Thyroid gland (tissue), 4 donors: ENCODE measurements at regions not wholly inside any gene's neighbourhood (a gene's known extent, or its start where the extent isn't known, plus 50 kb on each side); places are given as distances from the start of the nearest gene placed in this dataset.
"Not testable (repeated sequence)": the region's sequence is repeated elsewhere in the genome, so short reads cannot be mapped to it uniquely, and the experiment has no call there.

Experiments used
- DNase-seq, 2 donors: peaks; one replicate each; pipeline ENCODE4 v3.0.0-alpha.2; 2019
- H3K27ac ChIP-seq, 3 donors: fragments of 200-600 bp; sonication (generic); 1 replicate in 2 of 3; 2 replicates in 1 of 3; pipeline ENCODE4 v1.5.1; 2016 to 2019; ENCODE audit warnings: mild to moderate bottlenecking in 1 of 3, moderate library complexity in 1 of 3
- H3K27me3 ChIP-seq: fragments of 200-600 bp; sonication (generic); one replicate; pipeline ENCODE4 v1.5.1; 2019
- H3K36me3 ChIP-seq, 2 donors: fragments of 200-600 bp; sonication (generic); one replicate each; pipeline ENCODE4 v1.5.1; 2016 to 2019
- H3K4me1 ChIP-seq, 2 donors: fragments of 200-600 bp; sonication (generic); one replicate each; pipeline ENCODE4 v1.5.1; 2017 to 2019
- H3K4me3 ChIP-seq, 3 donors: fragments of 200-600 bp; sonication (generic); replicated peaks in 1 of 3; 1 replicate in 2 of 3; 2 replicates in 1 of 3; pipeline ENCODE4 v1.5.1; 2016; ENCODE audit warnings: mild to moderate bottlenecking in 1 of 3
- H3K9me3 ChIP-seq: fragments of 200-600 bp; sonication (generic); one replicate; pipeline ENCODE4 v1.5.1; 2017
- CTCF ChIP-seq, 6 experiments: fragments of 200-600 bp in 3 of 6; fragments of 450-650 bp in 3 of 6; sonication (generic) in 3 of 6; IDR thresholded peaks; one replicate each; pipeline ENCODE4 v1.5.1; 2016 to 2019; ENCODE audit warnings: antibody characterized with exemption in 6 of 6, mild to moderate bottlenecking in 2 of 6, inconsistent platforms in 1 of 6, moderate library complexity in 1 of 6
- POLR2A ChIP-seq, 2 donors: fragments of 450-650 bp; IDR thresholded peaks; one replicate each; pipeline ENCODE4 v1.6.1; 2017; ENCODE audit warnings: antibody characterized with exemption in 2 of 2, mild to moderate bottlenecking in 2 of 2, moderate library complexity in 1 of 2
- WGBS, 2 donors: methylation state at CpG; one replicate each; pipeline ENCODE4 v1.1.5; 2017; 5-methylcytosine and 5-hydroxymethylcytosine counted together
- intact Hi-C: fragments of 100-400 bp; cut with DNase I; formaldehyde crosslinking; loops from one replicate; pipeline ENCODE4 v1.15.1; 2023

- Histone ChIP-seq H3K9me3 (peaks cover 1% of the 10 kb centered on the region), H3K4me3 (no peak overlapping the region), H3K27ac (no peak overlapping the region), H3K36me3 (no peaks in the 10 kb centered on the region), H3K4me1 (no peaks in the 10 kb centered on the region), H3K27me3 (no peaks in the 10 kb centered on the region)
- no peak for DNase-seq
- TF ChIP-seq POLR2A (IDR thresholded peaks at IDR 0.05) (no peak), CTCF (IDR thresholded peaks at IDR 0.05) (no peak)
- intact Hi-C loops, result no loop called here
These were observed 1020.1 kb downstream of the TDRD15 start for GRCh38 chr2:22143840-22144239.

GRCh38 chr2:22153931-22154613 lies 1030.3 kb downstream of the TDRD15 start:
- no peak overlapping the region for H3K27ac ChIP-seq
- WGBS, 2 donors, result 40 to 48% methylated on average over 2 of the region's 2 CpGs
- TF ChIP-seq CTCF (IDR thresholded peaks at IDR 0.05) (no peak), POLR2A (IDR thresholded peaks at IDR 0.05) (no peak)
- no peaks in the 10 kb centered on the region for H3K4me1 ChIP-seq
- no peak for DNase-seq
- H3K36me3 ChIP-seq, result no peaks in the 10 kb centered on the region
- intact Hi-C loops, result no loop called here
- no peaks in the 10 kb centered on the region for H3K9me3 ChIP-seq
- no peak overlapping the region for H3K4me3 ChIP-seq
- no peaks in the 10 kb centered on the region for H3K27me3 ChIP-seq

GRCh38 chr2:22156661-22157060 lies 1032.9 kb downstream of the TDRD15 start:
- H3K36me3 ChIP-seq, intact Hi-C loops, H3K4me3 ChIP-seq, H3K27ac ChIP-seq, H3K9me3 ChIP-seq, H3K4me1 ChIP-seq, DNase-seq, H3K27me3 ChIP-seq: not testable (repeated sequence)
- WGBS, 2 donors, result 77 to 90% methylated on average over 6 of the region's 6 CpGs

GRCh38 chr2:22167256-22167655 lies 1043.5 kb downstream of the TDRD15 start:
- Histone ChIP-seq H3K4me1 (no peaks in the 10 kb centered on the region), H3K27me3 (no peaks in the 10 kb centered on the region), H3K4me3 (no peak overlapping the region), H3K36me3 (no peaks in the 10 kb centered on the region), H3K9me3 (no peaks in the 10 kb centered on the region), H3K27ac (no peak overlapping the region)
- no peak for DNase-seq
- TF ChIP-seq POLR2A (IDR thresholded peaks at IDR 0.05), result no peak
- TF ChIP-seq CTCF (IDR thresholded peaks at IDR 0.05), result no peak
- 70 to 79% methylated on average over 4 of the region's 4 CpGs for WGBS, 2 donors
- intact Hi-C loops, result no loop called here

- intact Hi-C loops, result no loop called here
- Histone ChIP-seq H3K4me1 (no peaks in the 10 kb centered on the region), H3K4me3 (no peak overlapping the region), H3K9me3 (no peaks in the 10 kb centered on the region), H3K36me3 (no peaks in the 10 kb centered on the region), H3K27me3 (no peaks in the 10 kb centered on the region), H3K27ac (no peak overlapping the region)
- 83 to 85% methylated on average over 3 of the region's 3 CpGs for WGBS, 2 donors
- TF ChIP-seq CTCF (IDR thresholded peaks at IDR 0.05) (no peak), POLR2A (IDR thresholded peaks at IDR 0.05) (no peak)
- no peak for DNase-seq
These were observed 1051.2 kb downstream of the TDRD15 start for GRCh38 chr2:22175003-22175402.

- H3K27ac ChIP-seq, result no peak overlapping the region
- no peaks in the 10 kb centered on the region for H3K36me3 ChIP-seq
- H3K9me3 ChIP-seq, result no peaks in the 10 kb centered on the region
- H3K4me1 ChIP-seq, result no peaks in the 10 kb centered on the region
- WGBS, 2 donors, result 79 to 87% methylated on average over 2 of the region's 2 CpGs
- intact Hi-C loops, result no loop called here
- TF ChIP-seq POLR2A (IDR thresholded peaks at IDR 0.05) (no peak), CTCF (IDR thresholded peaks at IDR 0.05) (no peak)
- DNase-seq, result no peak
- no peaks in the 10 kb centered on the region for H3K27me3 ChIP-seq
- H3K4me3 ChIP-seq, result no peak overlapping the region
These were observed 1061.5 kb downstream of the TDRD15 start for GRCh38 chr2:22185251-22185650.

- WGBS, 2 donors, result 94 to 95% methylated on average over 21 of the region's 38 CpGs
- intact Hi-C loops, H3K4me3 ChIP-seq, H3K9me3 ChIP-seq, DNase-seq, H3K27me3 ChIP-seq, H3K27ac ChIP-seq, H3K36me3 ChIP-seq, H3K4me1 ChIP-seq: not testable (repeated sequence)
These were observed 1062.6 kb downstream of the TDRD15 start for GRCh38 chr2:22186261-22186828.
